ENCODE measurements at regions not wholly inside any gene's neighbourhood (a gene's known extent, or its start where the extent isn't known, plus 50 kb on each side); places are given as distances from the start of the nearest gene placed in this dataset.

GRCh38 chr2:187689372-187689771, 135.1 kb upstream of the TFPI start:
- TF ChIP-seq CTCF (conservative IDR thresholded peaks at IDR 0.05; ENCODE audit: low read length) = no peak
- TF ChIP-seq EZH2phosphoT487 (IDR thresholded peaks at IDR 0.05; ENCODE audit: borderline replicate concordance, low read depth, low read length) = no peak

All from OCI-LY7 (cell line).